Endothelial cell of umbilical vein (primary cell): ENCODE measurements at regions not wholly inside any gene's neighbourhood (a gene's known extent, or its start where the extent isn't known, plus 50 kb on each side); places are given as distances from the start of the nearest gene placed in this dataset.

Source experiments
- BruUV-seq: library from RNA; stranded (reverse); fragments of 400-500 nt; replicated peaks from 2 replicates; lab custom pipeline; 2021; lab: Mats Ljungman, UMichigan
- CTCF ChIA-PET: fragments of 300-600, 350-600 bp; sonication (Branson Sonifier 250); formaldehyde crosslinking; loops from one replicate; lab custom pipeline; 2021; ENCODE audit warnings: antibody characterized with exemption, inconsistent platforms; lab: Charles Lee
- POLR2A ChIA-PET: fragments of 300-600, 350-600 bp; sonication (Branson Sonifier 250); formaldehyde crosslinking; loops from one replicate; lab custom pipeline; 2021; ENCODE audit warnings: antibody characterized with exemption, inconsistent platforms; lab: Charles Lee
- DNase-seq: peaks from one replicate; pipeline ENCODE4 v3.0.0-alpha.2; 2011; ENCODE audit warnings: low read depth, low spot score
- FAIRE-seq: peaks from 2 replicates; lab custom pipeline; 2011; peaks lifted over from hg19 to GRCh38; lab: Jason Lieb, UNC
- H2AFZ ChIP-seq: 2 replicates; pipeline ENCODE4 v1.6.0; 2012; ENCODE audit warnings: low read depth, low read length, control low read depth, inconsistent platforms
- H3K27ac ChIP-seq: 2 replicates; pipeline ENCODE4 v1.5.1; 2011; ENCODE audit warnings: low read depth, mild to moderate bottlenecking, control low read depth, low read length, moderate library complexity; ENCODE audit not compliant: insufficient read depth
- H3K27me3 ChIP-seq, 2 experiments: 2 replicates each; pipeline versions ENCODE4 v1.6.0 to v1.6.1; 2011; ENCODE audit warnings: low read length in 2 of 2, mixed read lengths in 1 of 2; ENCODE audit not compliant: control insufficient read depth in 2 of 2, insufficient read depth in 2 of 2
- H3K36me3 ChIP-seq, 2 experiments: 2 replicates in 1 of 2; 3 replicates in 1 of 2; pipeline ENCODE4 v1.5.1; 2011; ENCODE audit warnings: low read length in 2 of 2, mild to moderate bottlenecking in 1 of 2, moderate library complexity in 1 of 2; ENCODE audit not compliant: control insufficient read depth in 2 of 2, insufficient read depth in 2 of 2; ENCODE audit errors: extremely low read depth in 1 of 2
- H3K4me1 ChIP-seq: 3 replicates; pipeline ENCODE4 v1.5.1; 2011; ENCODE audit warnings: mild to moderate bottlenecking, low read length; ENCODE audit not compliant: control insufficient read depth, insufficient read depth; ENCODE audit errors: extremely low read depth
- H3K4me2 ChIP-seq: 2 replicates; pipeline ENCODE4 v1.6.1; 2011; ENCODE audit warnings: low read length, control low read depth, mixed read lengths; ENCODE audit not compliant: insufficient read depth
- H3K4me3 ChIP-seq, 3 experiments: fragments of 200-600 bp in 1 of 3; sonication (generic), shearing (Covaris generic) in 1 of 3; replicated peaks in 1 of 3; 2 replicates each; pipeline ENCODE4 v1.5.1; 2011 to 2016; ENCODE audit warnings: control low read depth in 3 of 3, low read length in 3 of 3, mild to moderate bottlenecking in 2 of 3, inconsistent platforms in 1 of 3, low read depth in 1 of 3, moderate library complexity in 1 of 3; ENCODE audit not compliant: insufficient read depth in 1 of 3
- H3K79me2 ChIP-seq: 2 replicates; pipeline ENCODE4 v1.6.0; 2012; ENCODE audit warnings: low read length, inconsistent platforms; ENCODE audit not compliant: control insufficient read depth, insufficient read depth
- H3K9ac ChIP-seq: replicated peaks from 2 replicates; pipeline ENCODE3; 2011; ENCODE audit warnings: low read length, control low read depth; ENCODE audit not compliant: insufficient read depth; ENCODE audit errors: extremely low read depth
- H3K9me1 ChIP-seq: replicated peaks from 3 replicates; pipeline ENCODE4 v1.6.0; 2011; ENCODE audit warnings: mild to moderate bottlenecking, low read length; ENCODE audit not compliant: control insufficient read depth, insufficient read depth; ENCODE audit errors: extremely low read depth
- H3K9me3 ChIP-seq: replicated peaks from 2 replicates; pipeline ENCODE4 v1.5.1; 2012; ENCODE audit warnings: low read length, inconsistent platforms; ENCODE audit not compliant: control insufficient read depth, insufficient read depth
- H4K20me1 ChIP-seq: replicated peaks from 2 replicates; pipeline ENCODE3; 2011; ENCODE audit warnings: mild to moderate bottlenecking, low read length; ENCODE audit not compliant: control insufficient read depth, insufficient read depth; ENCODE audit errors: extremely low read depth
- EZH2 ChIP-seq: IDR thresholded peaks from 2 replicates; pipeline ENCODE4 v1.6.1; 2012; ENCODE audit warnings: borderline replicate concordance, low read depth, mild to moderate bottlenecking, moderate library complexity, low read length, inconsistent platforms; ENCODE audit not compliant: severe bottlenecking
- FOS ChIP-seq: IDR thresholded peaks from 2 replicates; pipeline ENCODE4 v1.6.1; 2011; ENCODE audit warnings: mild to moderate bottlenecking, low read length, moderate library complexity, borderline replicate concordance; ENCODE audit not compliant: insufficient read depth
- GATA2 ChIP-seq: IDR thresholded peaks from 2 replicates; pipeline ENCODE4 v1.7.0; 2011; ENCODE audit warnings: low read depth, mild to moderate bottlenecking, moderate library complexity, mixed read lengths, low read length; ENCODE audit not compliant: insufficient read length, insufficient read depth
- JUN ChIP-seq: IDR thresholded peaks from 2 replicates; pipeline ENCODE4 v1.6.1; 2011; ENCODE audit warnings: borderline replicate concordance, low read depth; ENCODE audit not compliant: insufficient read length, insufficient read depth
- MYC ChIP-seq: IDR thresholded peaks from one replicate; pipeline ENCODE4 v1.6.1; 2011; ENCODE audit warnings: mild to moderate bottlenecking, low read depth, low read length
- POLR2A ChIP-seq: IDR thresholded peaks from 2 replicates; pipeline ENCODE4 v1.6.1; 2012; ENCODE audit warnings: low read depth, mild to moderate bottlenecking, control low read depth, low read length
- POLR2AphosphoS5 ChIP-seq: IDR thresholded peaks from 2 replicates; pipeline ENCODE4 v1.6.1; 2012; ENCODE audit warnings: low read depth, mild to moderate bottlenecking, control low read depth, low read length, moderate library complexity; ENCODE audit not compliant: insufficient read depth
- dilution Hi-C: fragments of 300-500 bp; cut with MboI; formaldehyde crosslinking; loops from one replicate; pipeline ENCODE4 v1.15.0; 2019; ENCODE audit warnings: low sequenced_read_pairs; ENCODE audit not compliant: extremely low pct_ligation_motif_present
- intact Hi-C: fragments of 100-400 bp; cut with micrococcal nuclease; formaldehyde crosslinking; loops from one replicate; pipeline ENCODE4 v1.10.0; 2022
- TF ChIP-seq, protein P1 (sequence below): IDR thresholded peaks from 2 replicates; pipeline ENCODE4 v1.6.1; 2011; ENCODE audit not compliant: insufficient read depth, insufficient read length
- TF ChIP-seq, protein P2 (sequence below), 2 donors: IDR thresholded peaks; 1 replicate in 1 of 2; 2 replicates in 1 of 2; pipeline ENCODE4 v1.5.1; 2011; ENCODE audit warnings: low read length in 2 of 2, mild to moderate bottlenecking in 2 of 2, moderate library complexity in 2 of 2, control low read depth in 1 of 2, inconsistent platforms in 1 of 2, low read depth in 1 of 2; ENCODE audit not compliant: insufficient read depth in 1 of 2; ENCODE audit errors: extremely low read depth in 1 of 2

DNA sequence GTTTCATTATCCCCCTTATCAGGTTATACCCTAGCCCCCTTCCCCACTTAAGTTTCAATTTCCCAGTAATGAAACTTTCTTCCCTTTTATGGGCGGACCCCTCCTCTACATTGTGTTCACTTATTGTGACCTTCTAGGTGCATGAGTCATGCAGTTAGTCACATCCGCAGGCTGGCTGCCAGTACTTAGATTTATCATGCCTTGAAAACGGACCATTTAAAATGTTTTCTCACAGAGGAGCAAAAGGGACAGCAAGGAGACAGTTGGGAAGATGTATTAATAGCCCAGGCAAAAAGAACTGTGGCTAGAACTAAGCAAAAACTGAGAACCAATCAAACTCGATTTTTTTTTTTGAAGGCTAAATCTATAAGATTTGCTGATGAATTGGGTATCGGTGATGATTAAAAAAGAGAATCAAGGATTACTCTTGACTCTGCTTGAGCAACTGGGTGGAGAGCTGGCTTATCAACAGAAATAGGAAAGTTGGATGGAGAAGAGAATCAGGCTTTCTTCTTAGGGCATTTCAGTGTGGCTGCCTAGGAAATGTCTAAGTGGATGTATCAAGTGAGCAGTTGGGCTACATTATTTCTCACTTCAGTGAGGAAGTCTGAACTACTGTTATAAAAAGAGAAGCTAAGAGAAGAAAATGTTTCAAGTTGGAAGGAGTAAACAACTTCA is 615.0 kb downstream of the HINT1 start:
- ChIA-PET POLR2A (no interaction called here), CTCF (no interaction called here)
- Histone ChIP-seq H3K4me1 (peaks cover 12% of the 10 kb centered on the region), H3K9me1 (no peaks in the 10 kb centered on the region), H3K27ac (peak overlapping the region; percentile 63), H3K27me3 (no peaks in the 10 kb centered on the region), H3K9ac (peak overlapping the region; percentile 42), H3K79me2 (no peaks in the 10 kb centered on the region), H3K36me3 (no peaks in the 10 kb centered on the region), H2AFZ (no peak overlapping the region), H3K4me3 (no peak overlapping the region), H4K20me1 (no peaks in the 10 kb centered on the region), H3K4me2 (peak overlapping the region; percentile 17), H3K9me3 (no peaks in the 10 kb centered on the region)
- DNase-seq (peak; percentile 73), FAIRE-seq (no peak)
- dilution Hi-C loops = no loop called here
- TSS peak; percentile 88 for BruUV-seq
- intact Hi-C loops = loop anchor here (1.0 to 10.0 kb wide), 4 partner anchors 162 to 645 kb away; partner anchors contain the start of gene CHSY3
- peak; percentile 72 for TF ChIP-seq JUN
- TF ChIP-seq FOS = peak; percentile 94
- no peak for TF ChIP-seq GATA2

DNA sequence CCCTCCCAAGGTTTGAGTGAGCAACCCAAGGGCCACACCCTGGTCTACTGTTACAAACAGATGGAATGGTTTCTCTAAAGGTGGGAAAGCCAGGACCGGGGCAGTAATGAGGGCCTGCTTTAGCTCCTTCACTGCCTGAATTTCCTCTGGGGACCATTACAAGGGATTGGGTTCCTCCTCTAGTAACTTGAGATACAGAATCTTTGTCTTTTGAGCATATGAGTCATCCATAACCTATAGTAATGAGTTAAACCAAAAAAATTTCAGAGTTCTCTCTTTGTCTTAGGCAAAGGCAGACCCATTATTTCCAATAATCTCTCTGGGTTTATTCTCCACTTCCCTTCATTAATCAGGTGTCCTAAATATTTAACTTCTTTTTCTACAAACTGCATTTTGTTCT is 618.8 kb downstream of the HINT1 start:
- FAIRE-seq (no peak), DNase-seq (no peak)
- H4K20me1 ChIP-seq = no peaks in the 10 kb centered on the region
- H3K27me3 ChIP-seq = no peaks in the 10 kb centered on the region
- H3K9ac ChIP-seq = no peak overlapping the region
- dilution Hi-C loops = no loop called here
- TF ChIP-seq GATA2 = no peak
- TF ChIP-seq POLR2A = no peak
- no peak for TF ChIP-seq EZH2
- no peak for TF ChIP-seq POLR2AphosphoS5
- TF ChIP-seq MYC = no peak
- TF ChIP-seq, protein P1, sequence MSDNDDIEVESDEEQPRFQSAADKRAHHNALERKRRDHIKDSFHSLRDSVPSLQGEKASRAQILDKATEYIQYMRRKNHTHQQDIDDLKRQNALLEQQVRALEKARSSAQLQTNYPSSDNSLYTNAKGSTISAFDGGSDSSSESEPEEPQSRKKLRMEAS = no peak
- no peak for TF ChIP-seq FOS
- TF ChIP-seq, protein P2, sequence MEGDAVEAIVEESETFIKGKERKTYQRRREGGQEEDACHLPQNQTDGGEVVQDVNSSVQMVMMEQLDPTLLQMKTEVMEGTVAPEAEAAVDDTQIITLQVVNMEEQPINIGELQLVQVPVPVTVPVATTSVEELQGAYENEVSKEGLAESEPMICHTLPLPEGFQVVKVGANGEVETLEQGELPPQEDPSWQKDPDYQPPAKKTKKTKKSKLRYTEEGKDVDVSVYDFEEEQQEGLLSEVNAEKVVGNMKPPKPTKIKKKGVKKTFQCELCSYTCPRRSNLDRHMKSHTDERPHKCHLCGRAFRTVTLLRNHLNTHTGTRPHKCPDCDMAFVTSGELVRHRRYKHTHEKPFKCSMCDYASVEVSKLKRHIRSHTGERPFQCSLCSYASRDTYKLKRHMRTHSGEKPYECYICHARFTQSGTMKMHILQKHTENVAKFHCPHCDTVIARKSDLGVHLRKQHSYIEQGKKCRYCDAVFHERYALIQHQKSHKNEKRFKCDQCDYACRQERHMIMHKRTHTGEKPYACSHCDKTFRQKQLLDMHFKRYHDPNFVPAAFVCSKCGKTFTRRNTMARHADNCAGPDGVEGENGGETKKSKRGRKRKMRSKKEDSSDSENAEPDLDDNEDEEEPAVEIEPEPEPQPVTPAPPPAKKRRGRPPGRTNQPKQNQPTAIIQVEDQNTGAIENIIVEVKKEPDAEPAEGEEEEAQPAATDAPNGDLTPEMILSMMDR (IDR thresholded peaks at IDR 0.05; ENCODE audit: extremely low read depth in 1 of 2, insufficient read depth in 1 of 2, low read depth in 1 of 2, low read length in 2 of 2) = no peak
- no peak for TF ChIP-seq JUN
- no peak overlapping the region for H3K4me2 ChIP-seq
- H3K4me1 ChIP-seq = peaks cover 12% of the 10 kb centered on the region
- H3K9me3 ChIP-seq = no peaks in the 10 kb centered on the region
- no peak overlapping the region for H3K4me3 ChIP-seq
- intact Hi-C loops = no loop called here
- no peaks in the 10 kb centered on the region for H3K36me3 ChIP-seq
- no peaks in the 10 kb centered on the region for H3K9me1 ChIP-seq
- ChIA-PET CTCF (no interaction called here), POLR2A (no interaction called here)
- no peak overlapping the region for H2AFZ ChIP-seq
- no peaks in the 10 kb centered on the region for H3K79me2 ChIP-seq
- no TSS peak for BruUV-seq
- H3K27ac ChIP-seq = no peak overlapping the region
